AG10803 (cell line): ENCODE measurements at regions not wholly inside any gene's neighbourhood (a gene's known extent, or its start where the extent isn't known, plus 50 kb on each side); places are given as distances from the start of the nearest gene placed in this dataset.

Experiments
- DNase-seq: peaks from one replicate; pipeline ENCODE4 v3.0.0; 2010; ENCODE audit warnings: low read depth
- H3K4me3 ChIP-seq: 2 replicates; pipeline ENCODE4 v1.5.1; 2011; ENCODE audit warnings: mild to moderate bottlenecking, low read length, control low read depth
- CTCF ChIP-seq: conservative IDR thresholded peaks from 2 replicates; pipeline ENCODE4 v1.5.1; 2011; ENCODE audit warnings: mild to moderate bottlenecking, low read length, control low read depth, inconsistent platforms

- no peak for DNase-seq
- no peak for TF ChIP-seq CTCF
- no peak overlapping the region for H3K4me3 ChIP-seq
Observed at GRCh38 chrX:39725114-39725513, 372.6 kb downstream of the BCOR start.

- H3K4me3 ChIP-seq, result no peak overlapping the region
- no peak for TF ChIP-seq CTCF
- peak; percentile 91 for DNase-seq
Observed at GRCh38 chrX:39725928-39726619, 371.7 kb downstream of the BCOR start.

GRCh38 chrX:39726771-39727170, 371.0 kb downstream of the BCOR start:
- no peak overlapping the region for H3K4me3 ChIP-seq
- TF ChIP-seq CTCF, result no peak
- DNase-seq, result peak; percentile 76

GRCh38 chrX:39728025-39728424, 369.7 kb downstream of the BCOR start:
- peak; percentile 36 for DNase-seq
- no peak for TF ChIP-seq CTCF
- no peak overlapping the region for H3K4me3 ChIP-seq

- H3K4me3 ChIP-seq, result no peak overlapping the region
- no peak for DNase-seq
- TF ChIP-seq CTCF, result no peak
Observed at GRCh38 chrX:39728852-39729598, 368.7 kb downstream of the BCOR start.

GRCh38 chrX:39729981-39730661, 367.6 kb downstream of the BCOR start:
- no peak for DNase-seq
- no peak for TF ChIP-seq CTCF
- H3K4me3 ChIP-seq, result no peak overlapping the region
